Uterus (tissue), 3 donors: ENCODE measurements at regions not wholly inside any gene's neighbourhood (a gene's known extent, or its start where the extent isn't known, plus 50 kb on each side); places are given as distances from the start of the nearest gene placed in this dataset.
"Not testable (repeated sequence)": the region's sequence is repeated elsewhere in the genome, so short reads cannot be mapped to it uniquely, and the experiment has no call there.

ENCODE experiments used
- DNase-seq, 2 donors: peaks; one replicate each; pipeline ENCODE4 v3.0.0-alpha.2; 2019 to 2020
- H3K27ac ChIP-seq, 2 donors: fragments of 200-600 bp; sonication (generic); 1 replicate in 1 of 2; 2 replicates in 1 of 2; pipeline ENCODE4 v1.5.1; 2016 to 2018
- H3K27me3 ChIP-seq, 2 donors: fragments of 200-600 bp; sonication (generic); one replicate each; pipeline ENCODE4 v1.5.1; 2018 to 2019; ENCODE audit warnings: control low read depth in 1 of 2
- H3K36me3 ChIP-seq, 2 donors: fragments of 200-600 bp; sonication (generic); one replicate each; pipeline ENCODE4 v1.5.1; 2019; ENCODE audit warnings: control low read depth in 1 of 2
- H3K4me1 ChIP-seq, 2 donors: fragments of 200-600 bp; sonication (generic); one replicate each; pipeline ENCODE4 v1.5.1; 2018 to 2019; ENCODE audit warnings: control low read depth in 1 of 2
- H3K4me3 ChIP-seq, 2 donors: fragments of 200-600 bp; sonication (generic); 1 replicate in 1 of 2; 2 replicates in 1 of 2; pipeline ENCODE4 v1.5.1; 2018 to 2019; ENCODE audit warnings: mild to moderate bottlenecking in 1 of 2
- H3K9me3 ChIP-seq, 2 donors: fragments of 200-600 bp; sonication (generic); one replicate each; pipeline ENCODE4 v1.5.1; 2019; ENCODE audit warnings: control low read depth in 1 of 2
- CTCF ChIP-seq, 4 experiments: fragments of 200-600 bp in 2 of 4; fragments of 450-650 bp in 2 of 4; sonication (generic) in 2 of 4; IDR thresholded peaks; one replicate each; pipeline ENCODE4 v1.5.1; 2016 to 2019; ENCODE audit warnings: antibody characterized with exemption in 4 of 4, mild to moderate bottlenecking in 2 of 4, moderate library complexity in 1 of 4
- POLR2A ChIP-seq, 2 donors: fragments of 450-650 bp; IDR thresholded peaks; one replicate each; pipeline ENCODE4 v1.6.1; 2016; ENCODE audit warnings: antibody characterized with exemption in 2 of 2, mild to moderate bottlenecking in 1 of 2, moderate library complexity in 1 of 2
- intact Hi-C: fragments of 100-400 bp; cut with DNase I; formaldehyde crosslinking; loops from one replicate; pipeline ENCODE4 v1.15.1; 2023; ENCODE audit warnings: low total_unique reads
- donor health status: DM: yes; HTN: yes; CAD: no.

- no peak for TF ChIP-seq CTCF (IDR thresholded peaks at IDR 0.05)
- no peak for TF ChIP-seq POLR2A (IDR thresholded peaks at IDR 0.05)
- DNase-seq = no peak
- no peaks in the 10 kb centered on the region for H3K9me3 ChIP-seq
- H3K36me3 ChIP-seq = no peaks in the 10 kb centered on the region
- intact Hi-C loops = no loop called here
- H3K4me3 ChIP-seq = no peak overlapping the region
- no peak overlapping the region for H3K27ac ChIP-seq
- no peaks in the 10 kb centered on the region for H3K27me3 ChIP-seq
- H3K4me1 ChIP-seq = no peaks in the 10 kb centered on the region
Measured at GRCh38 chr4:126191536-126191935, 876.8 kb downstream of the FAT4 start.

- H3K27ac ChIP-seq = no peak overlapping the region
- no peak overlapping the region for H3K4me3 ChIP-seq
- no peaks in the 10 kb centered on the region for H3K27me3 ChIP-seq
- DNase-seq = no peak
- TF ChIP-seq CTCF (IDR thresholded peaks at IDR 0.05) (no peak), POLR2A (IDR thresholded peaks at IDR 0.05) (no peak)
- H3K9me3 ChIP-seq = no peaks in the 10 kb centered on the region
- no peaks in the 10 kb centered on the region for H3K36me3 ChIP-seq
- intact Hi-C loops = no loop called here
- H3K4me1 ChIP-seq = no peaks in the 10 kb centered on the region
Measured at GRCh38 chr4:126192506-126192905, 877.8 kb downstream of the FAT4 start.

- not testable (repeated sequence) for DNase-seq
Measured at GRCh38 chr4:126201251-126202138, 886.7 kb downstream of the FAT4 start.

GRCh38 chr4:126202226-126202625 is 887.5 kb downstream of the FAT4 start:
- no peaks in the 10 kb centered on the region for H3K27me3 ChIP-seq
- no peaks in the 10 kb centered on the region for H3K4me1 ChIP-seq
- no peaks in the 10 kb centered on the region for H3K9me3 ChIP-seq
- DNase-seq = no peak
- H3K4me3 ChIP-seq = no peak overlapping the region
- TF ChIP-seq POLR2A (IDR thresholded peaks at IDR 0.05) (no peak), CTCF (IDR thresholded peaks at IDR 0.05) (no peak)
- intact Hi-C loops = no loop called here
- H3K27ac ChIP-seq = no peak overlapping the region
- no peaks in the 10 kb centered on the region for H3K36me3 ChIP-seq

More at GRCh38 chr4:126201251-126202138, 886.7 kb downstream of the FAT4 start:
- H3K27me3 ChIP-seq, H3K4me1 ChIP-seq, H3K36me3 ChIP-seq, H3K4me3 ChIP-seq, H3K27ac ChIP-seq, intact Hi-C loops, H3K9me3 ChIP-seq: not testable (repeated sequence)

GRCh38 chr4:126207910-126208309 is 893.2 kb downstream of the FAT4 start:
- H3K4me3 ChIP-seq = no peak overlapping the region
- no peaks in the 10 kb centered on the region for H3K9me3 ChIP-seq
- no peak overlapping the region for H3K27ac ChIP-seq
- no peaks in the 10 kb centered on the region for H3K36me3 ChIP-seq
- no peaks in the 10 kb centered on the region for H3K4me1 ChIP-seq
- intact Hi-C loops = no loop called here
- TF ChIP-seq POLR2A (IDR thresholded peaks at IDR 0.05) = no peak
- TF ChIP-seq CTCF (IDR thresholded peaks at IDR 0.05) = no peak
- no peaks in the 10 kb centered on the region for H3K27me3 ChIP-seq
- no peak for DNase-seq
